ENCODE measurements at regions not wholly inside any gene's neighbourhood (a gene's known extent, or its start where the extent isn't known, plus 50 kb on each side); places are given as distances from the start of the nearest gene placed in this dataset.
"Not testable (repeated sequence)": the region's sequence is repeated elsewhere in the genome, so short reads cannot be mapped to it uniquely, and the experiment has no call there.

GRCh38 chr9:67723185-67723584 lies 135.5 kb upstream of the ANKRD20A1 start:
- not testable (repeated sequence) for H3K4me1 Mint-ChIP-seq; H3K79me2 ChIP-seq (replicated peaks; ENCODE audit: insufficient read depth); H3K27me3 ChIP-seq (ENCODE audit: insufficient read depth); DNase-seq (ENCODE audit: low spot score); H3K36me3 ChIP-seq (ENCODE audit: insufficient read depth); H3K36me3 Mint-ChIP-seq (ENCODE audit: low read depth); H3K9me3 Mint-ChIP-seq; H2AFZ ChIP-seq; H3K4me1 ChIP-seq (ENCODE audit: insufficient read depth); H4K20me1 ChIP-seq (replicated peaks; ENCODE audit: insufficient read depth); H3F3A ChIP-seq (replicated peaks; ENCODE audit: low read depth); H3K9me2 ChIP-seq (ENCODE audit: insufficient read depth); H3K27ac Mint-ChIP-seq; H3K27ac ChIP-seq (ENCODE audit: low read depth); H3K27me3 Mint-ChIP-seq (ENCODE audit: insufficient read depth, low read depth, poor library complexity); ATAC-seq
- Histone ChIP-seq H3K4me3 (peak overlapping the region; percentile 52), H3K4me2 (peak overlapping the region; percentile 71; the same call in 1 of the 2 replicates)
- H3K4me3 Mint-ChIP-seq, result peak overlapping the region; percentile 87

DNA sequence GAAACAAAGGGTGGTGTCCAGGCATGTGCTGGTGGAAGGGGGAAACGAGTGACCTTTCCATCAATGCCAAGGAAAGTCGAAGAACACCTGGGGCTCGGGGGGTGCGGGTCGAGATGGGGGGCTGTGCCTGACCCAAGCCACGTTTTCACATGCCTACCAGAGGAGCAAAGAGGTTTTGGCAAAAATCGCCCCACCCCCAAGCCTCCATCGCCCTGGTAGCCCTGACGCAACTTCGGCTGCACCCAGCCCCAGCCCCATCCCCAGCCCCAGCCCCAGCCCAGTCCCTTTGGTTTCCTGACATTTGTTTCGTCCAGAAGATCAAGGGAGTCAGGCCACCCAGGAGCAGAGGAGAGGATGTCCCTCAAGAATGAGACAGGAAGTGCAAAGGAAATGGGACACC lies 133.8 kb upstream of the ANKRD20A1 start:
- not testable (repeated sequence) for DNase-seq (ENCODE audit: low spot score)

DNA sequence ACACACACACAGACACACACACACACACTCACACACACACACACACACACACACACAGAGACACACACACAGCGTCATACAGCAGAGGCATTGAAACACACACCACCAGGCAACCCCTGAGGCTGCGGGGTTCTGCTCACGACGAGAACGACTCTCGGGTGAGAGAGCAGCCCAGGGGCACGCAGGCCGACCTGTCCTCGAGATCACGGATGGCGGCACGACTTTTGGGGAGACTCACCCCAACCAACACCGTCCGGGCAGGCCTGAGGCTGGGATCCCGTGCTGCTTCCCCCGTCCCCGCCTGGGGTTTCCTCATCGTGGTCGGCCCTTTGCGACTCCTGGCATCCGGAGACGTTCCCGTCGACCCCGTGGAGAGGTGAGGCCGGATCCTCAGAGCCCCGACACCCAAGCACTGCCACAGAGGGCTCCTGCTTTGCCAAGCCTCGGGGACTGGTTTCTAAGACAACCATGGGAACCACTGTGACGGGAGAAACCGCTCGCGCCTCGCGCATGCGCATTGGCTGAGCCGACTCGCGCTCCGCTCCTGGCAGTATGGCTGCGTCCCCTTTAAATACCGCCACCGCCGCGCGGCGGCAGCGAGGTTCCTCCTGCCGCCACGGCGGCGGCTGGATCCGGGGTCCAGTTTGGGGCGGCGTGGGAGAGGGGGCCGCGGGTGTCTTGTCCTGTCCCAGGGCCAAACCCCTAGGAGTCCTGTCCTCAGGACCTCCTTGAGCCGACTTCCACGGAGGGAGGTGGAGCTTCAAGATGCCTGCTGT lies 132.3 kb upstream of the ANKRD20A1 start:
- not testable (repeated sequence) for H3K36me3 ChIP-seq (ENCODE audit: insufficient read depth); DNase-seq (ENCODE audit: low spot score); H3K4me2 ChIP-seq; H3K4me3 ChIP-seq; H2AFZ ChIP-seq; H4K20me1 ChIP-seq (replicated peaks; ENCODE audit: insufficient read depth); H3F3A ChIP-seq (replicated peaks; ENCODE audit: low read depth); H3K36me3 Mint-ChIP-seq (ENCODE audit: low read depth); H3K27ac Mint-ChIP-seq; H3K79me2 ChIP-seq (replicated peaks; ENCODE audit: insufficient read depth); H3K27ac ChIP-seq (ENCODE audit: low read depth); H3K4me1 Mint-ChIP-seq; H3K4me1 ChIP-seq (ENCODE audit: insufficient read depth); H3K27me3 Mint-ChIP-seq (ENCODE audit: insufficient read depth, low read depth, poor library complexity); H3K9me2 ChIP-seq (ENCODE audit: insufficient read depth); H3K9me3 Mint-ChIP-seq; H3K27me3 ChIP-seq (ENCODE audit: insufficient read depth)
- ATAC-seq, result peak; percentile 57; the same call in 2 of the 3 replicates
- H3K4me3 Mint-ChIP-seq, result peak overlapping the region; percentile 60; the same call in 2 of the 3 replicates

More for the DNA sequence above, 133.8 kb upstream of the ANKRD20A1 start:
- H3K27me3 ChIP-seq (ENCODE audit: insufficient read depth); H4K20me1 ChIP-seq (replicated peaks; ENCODE audit: insufficient read depth); H3F3A ChIP-seq (replicated peaks; ENCODE audit: low read depth); H3K36me3 ChIP-seq (ENCODE audit: insufficient read depth); H3K9me2 ChIP-seq (ENCODE audit: insufficient read depth); H3K27ac ChIP-seq (ENCODE audit: low read depth); H2AFZ ChIP-seq; H3K4me3 ChIP-seq; H3K9me3 Mint-ChIP-seq; H3K4me2 ChIP-seq; ATAC-seq; H3K4me3 Mint-ChIP-seq; H3K4me1 ChIP-seq (ENCODE audit: insufficient read depth); H3K36me3 Mint-ChIP-seq (ENCODE audit: low read depth); H3K27me3 Mint-ChIP-seq (ENCODE audit: insufficient read depth, low read depth, poor library complexity); H3K27ac Mint-ChIP-seq; H3K4me1 Mint-ChIP-seq; H3K79me2 ChIP-seq (replicated peaks; ENCODE audit: insufficient read depth): not testable (repeated sequence)

GRCh38 chr9:67763133-67763532 lies 95.6 kb upstream of the ANKRD20A1 start:
- not testable (repeated sequence) for H3K79me2 ChIP-seq (replicated peaks; ENCODE audit: insufficient read depth); DNase-seq (ENCODE audit: low spot score); H3K9me2 ChIP-seq (ENCODE audit: insufficient read depth); H2AFZ ChIP-seq; H3K27me3 ChIP-seq (ENCODE audit: insufficient read depth); H3K4me1 Mint-ChIP-seq; H3K27ac ChIP-seq (ENCODE audit: low read depth); H3K4me3 ChIP-seq; H3K27ac Mint-ChIP-seq; H3K9me3 Mint-ChIP-seq; ATAC-seq; H3K4me1 ChIP-seq (ENCODE audit: insufficient read depth); H3K36me3 Mint-ChIP-seq (ENCODE audit: low read depth); H4K20me1 ChIP-seq (replicated peaks; ENCODE audit: insufficient read depth); H3F3A ChIP-seq (replicated peaks; ENCODE audit: low read depth); H3K36me3 ChIP-seq (ENCODE audit: insufficient read depth); H3K4me2 ChIP-seq; H3K4me3 Mint-ChIP-seq; H3K27me3 Mint-ChIP-seq (ENCODE audit: insufficient read depth, low read depth, poor library complexity)

- H3K36me3 ChIP-seq (ENCODE audit: insufficient read depth); H3K9me2 ChIP-seq (ENCODE audit: insufficient read depth); H3K9me3 Mint-ChIP-seq; H3F3A ChIP-seq (replicated peaks; ENCODE audit: low read depth); H4K20me1 ChIP-seq (replicated peaks; ENCODE audit: insufficient read depth); H3K4me1 ChIP-seq (ENCODE audit: insufficient read depth); H3K4me1 Mint-ChIP-seq; ATAC-seq; H2AFZ ChIP-seq; H3K4me3 Mint-ChIP-seq; H3K4me3 ChIP-seq; H3K27me3 ChIP-seq (ENCODE audit: insufficient read depth); H3K27me3 Mint-ChIP-seq (ENCODE audit: insufficient read depth, low read depth, poor library complexity); H3K36me3 Mint-ChIP-seq (ENCODE audit: low read depth); H3K27ac ChIP-seq (ENCODE audit: low read depth); H3K4me2 ChIP-seq; H3K79me2 ChIP-seq (replicated peaks; ENCODE audit: insufficient read depth); DNase-seq (ENCODE audit: low spot score); H3K27ac Mint-ChIP-seq: not testable (repeated sequence)
These were observed 86.9 kb upstream of the ANKRD20A1 start for GRCh38 chr9:67771807-67772206.

DNA sequence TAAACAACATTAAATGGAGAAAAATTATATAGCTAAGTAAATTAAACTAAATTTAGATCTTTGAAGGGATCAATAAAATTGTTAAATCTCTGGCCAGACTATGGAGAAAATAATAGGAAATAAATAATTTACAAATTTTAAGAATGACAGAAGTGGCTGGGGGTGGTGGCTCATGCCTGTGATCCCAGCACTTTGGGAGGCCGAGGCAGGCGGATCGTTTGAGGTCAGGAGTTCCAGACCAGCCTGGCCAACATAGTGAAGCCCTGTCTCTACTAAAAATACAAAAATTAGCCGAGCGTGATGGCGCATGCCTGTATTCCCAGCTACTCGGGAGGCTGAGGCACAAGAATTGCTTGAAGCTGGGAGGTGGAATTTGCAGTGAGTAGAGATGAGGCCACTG lies 58.6 kb upstream of the ANKRD20A1 start:
- not testable (repeated sequence) for H3K9me2 ChIP-seq (ENCODE audit: insufficient read depth); H3F3A ChIP-seq (replicated peaks; ENCODE audit: low read depth); H3K9me3 Mint-ChIP-seq; H3K4me3 ChIP-seq; H3K27ac Mint-ChIP-seq; H2AFZ ChIP-seq; DNase-seq (ENCODE audit: low spot score); H3K27me3 ChIP-seq (ENCODE audit: insufficient read depth); H4K20me1 ChIP-seq (replicated peaks; ENCODE audit: insufficient read depth); H3K4me3 Mint-ChIP-seq; H3K27me3 Mint-ChIP-seq (ENCODE audit: insufficient read depth, low read depth, poor library complexity); H3K4me1 Mint-ChIP-seq; H3K36me3 Mint-ChIP-seq (ENCODE audit: low read depth); H3K36me3 ChIP-seq (ENCODE audit: insufficient read depth); ATAC-seq; H3K79me2 ChIP-seq (replicated peaks; ENCODE audit: insufficient read depth); H3K4me1 ChIP-seq (ENCODE audit: insufficient read depth); H3K27ac ChIP-seq (ENCODE audit: low read depth); H3K4me2 ChIP-seq

All from GM23338 (cell line).